ENCODE measurements at regions not wholly inside any gene's neighbourhood (a gene's known extent, or its start where the extent isn't known, plus 50 kb on each side); places are given as distances from the start of the nearest gene placed in this dataset.

DNA sequence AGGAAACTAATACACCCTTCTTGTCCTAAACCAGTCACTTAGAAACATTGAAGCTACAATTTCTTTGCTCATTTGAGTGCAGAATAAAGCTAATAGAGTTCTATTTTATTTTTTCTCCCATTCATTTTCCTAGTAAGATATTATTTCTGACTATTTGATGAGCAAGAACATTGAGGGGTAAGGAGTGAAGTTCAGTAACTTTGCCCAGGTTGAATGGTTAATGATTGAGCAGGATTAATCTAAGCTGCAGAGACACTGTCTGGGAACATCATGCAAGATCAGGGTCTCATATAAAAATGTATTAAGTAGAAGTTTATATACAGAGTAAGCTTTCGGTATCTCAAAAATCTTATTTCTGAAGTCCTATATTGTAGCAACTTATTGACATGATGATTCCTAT, 102.4 kb upstream of the LIMCH1 start:
- TF ChIP-seq POLR2A (IDR thresholded peaks at IDR 0.05): no peak
- no peak for TF ChIP-seq POLR2AphosphoS5 (IDR thresholded peaks at IDR 0.05)
- TF ChIP-seq, protein P1, sequence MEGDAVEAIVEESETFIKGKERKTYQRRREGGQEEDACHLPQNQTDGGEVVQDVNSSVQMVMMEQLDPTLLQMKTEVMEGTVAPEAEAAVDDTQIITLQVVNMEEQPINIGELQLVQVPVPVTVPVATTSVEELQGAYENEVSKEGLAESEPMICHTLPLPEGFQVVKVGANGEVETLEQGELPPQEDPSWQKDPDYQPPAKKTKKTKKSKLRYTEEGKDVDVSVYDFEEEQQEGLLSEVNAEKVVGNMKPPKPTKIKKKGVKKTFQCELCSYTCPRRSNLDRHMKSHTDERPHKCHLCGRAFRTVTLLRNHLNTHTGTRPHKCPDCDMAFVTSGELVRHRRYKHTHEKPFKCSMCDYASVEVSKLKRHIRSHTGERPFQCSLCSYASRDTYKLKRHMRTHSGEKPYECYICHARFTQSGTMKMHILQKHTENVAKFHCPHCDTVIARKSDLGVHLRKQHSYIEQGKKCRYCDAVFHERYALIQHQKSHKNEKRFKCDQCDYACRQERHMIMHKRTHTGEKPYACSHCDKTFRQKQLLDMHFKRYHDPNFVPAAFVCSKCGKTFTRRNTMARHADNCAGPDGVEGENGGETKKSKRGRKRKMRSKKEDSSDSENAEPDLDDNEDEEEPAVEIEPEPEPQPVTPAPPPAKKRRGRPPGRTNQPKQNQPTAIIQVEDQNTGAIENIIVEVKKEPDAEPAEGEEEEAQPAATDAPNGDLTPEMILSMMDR (IDR thresholded peaks at IDR 0.05): no peak
- Histone ChIP-seq H3K27ac (no peak overlapping the region), H3K9me3 (no peaks in the 10 kb centered on the region), H3K4me1 (replicated peaks) (peaks cover 8% of the 10 kb centered on the region), H3K4me3 (no peak overlapping the region), H3K36me3 (no peaks in the 10 kb centered on the region), H3K27me3 (replicated peaks; ENCODE audit: insufficient read depth) (no peaks in the 10 kb centered on the region)
- WGBS: 95% methylated on average over 1 of the region's 1 CpG
- no peak for DNase-seq (ENCODE audit: low spot score)
- intact Hi-C loops (cut with DNase I): no loop called here

DNA sequence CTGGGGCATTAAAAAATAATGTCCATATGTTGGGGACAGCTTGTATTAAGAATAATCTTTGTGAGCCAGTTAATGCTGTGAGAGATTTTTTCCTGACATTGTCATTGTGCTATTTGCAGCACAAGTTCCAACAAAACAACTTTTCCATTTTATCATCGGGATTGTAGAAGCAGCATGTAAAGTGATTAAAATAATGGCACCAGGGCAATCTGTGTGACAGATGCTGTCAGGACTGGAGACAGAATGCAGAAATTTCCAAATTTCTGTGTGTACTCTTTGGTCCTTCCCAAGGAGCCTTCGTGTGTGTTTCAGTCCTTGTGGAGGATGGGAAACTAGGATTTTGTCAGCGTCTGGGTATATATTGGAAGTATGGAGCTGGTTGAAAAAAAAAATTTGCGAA, 101.5 kb upstream of the LIMCH1 start:
- H3K4me3 ChIP-seq: no peak overlapping the region
- intact Hi-C loops (cut with DNase I): no loop called here
- H3K27ac ChIP-seq: no peak overlapping the region
- no peaks in the 10 kb centered on the region for H3K9me3 ChIP-seq
- no peak for DNase-seq (ENCODE audit: low spot score)
- 64% methylated on average over 4 of the region's 4 CpGs for WGBS
- H3K36me3 ChIP-seq: no peaks in the 10 kb centered on the region
- TF ChIP-seq, protein P1 (IDR thresholded peaks at IDR 0.05): no peak
- TF ChIP-seq POLR2AphosphoS5 (IDR thresholded peaks at IDR 0.05) (no peak), POLR2A (IDR thresholded peaks at IDR 0.05) (no peak)
- no peaks in the 10 kb centered on the region for H3K27me3 ChIP-seq (replicated peaks; ENCODE audit: insufficient read depth)
- peaks cover 8% of the 10 kb centered on the region for H3K4me1 ChIP-seq (replicated peaks)

DNA sequence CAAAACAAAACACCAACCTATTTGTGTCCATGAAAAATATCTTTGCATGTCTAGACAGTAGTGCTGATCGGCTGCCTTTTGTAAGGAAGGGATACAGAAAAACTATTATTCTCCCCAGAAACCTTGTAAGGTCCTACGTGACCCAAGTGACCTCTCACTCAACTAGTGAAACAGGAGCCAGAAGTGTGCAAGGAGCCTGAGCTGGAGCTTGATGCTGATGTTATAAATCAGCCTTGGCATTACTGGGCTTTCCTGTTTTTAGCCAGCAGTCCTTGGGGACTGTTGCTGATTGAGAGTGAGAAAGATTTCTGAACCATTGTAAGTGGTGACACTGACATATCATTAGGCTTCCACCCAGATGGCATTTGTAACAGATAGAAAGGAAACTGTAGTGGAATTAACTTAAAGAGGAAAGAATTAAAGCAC, 100.8 kb upstream of the LIMCH1 start:
- H3K27me3 ChIP-seq (replicated peaks; ENCODE audit: insufficient read depth): no peaks in the 10 kb centered on the region
- H3K27ac ChIP-seq: peak overlapping the region in 1 of 2 donors; percentile 45
- 19% methylated on average over 2 of the region's 2 CpGs for WGBS
- no peak for DNase-seq (ENCODE audit: low spot score)
- peaks cover 8% of the 10 kb centered on the region for H3K4me1 ChIP-seq (replicated peaks)
- no peak overlapping the region for H3K4me3 ChIP-seq
- no peaks in the 10 kb centered on the region for H3K36me3 ChIP-seq
- intact Hi-C loops (cut with DNase I): no loop called here
- H3K9me3 ChIP-seq: no peaks in the 10 kb centered on the region
- TF ChIP-seq POLR2AphosphoS5 (IDR thresholded peaks at IDR 0.05) (no peak), POLR2A (IDR thresholded peaks at IDR 0.05) (no peak)
- TF ChIP-seq, protein P1 (IDR thresholded peaks at IDR 0.05): no peak

DNA sequence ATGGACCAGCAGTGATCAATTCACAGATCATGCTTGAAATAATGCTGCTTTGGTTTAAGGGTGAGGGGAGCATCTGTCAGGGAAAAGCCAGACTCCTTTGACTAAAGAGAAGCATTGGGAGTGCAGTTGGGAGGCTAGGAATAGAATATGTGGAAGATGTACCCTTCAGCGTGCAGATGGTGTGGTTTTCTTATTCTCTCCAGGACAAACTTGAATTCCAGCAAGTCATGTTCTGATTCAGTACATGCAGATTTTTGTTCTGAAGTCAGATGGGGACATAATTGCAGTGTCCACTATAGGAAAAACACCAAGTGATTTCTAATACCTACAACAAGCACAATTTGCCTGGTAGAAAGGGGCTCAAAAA, 99.0 kb upstream of the LIMCH1 start:
- no peak for TF ChIP-seq POLR2AphosphoS5 (IDR thresholded peaks at IDR 0.05)
- TF ChIP-seq, protein P1 (IDR thresholded peaks at IDR 0.05): no peak
- no peak for TF ChIP-seq POLR2A (IDR thresholded peaks at IDR 0.05)
- Histone ChIP-seq H3K4me1 (replicated peaks) (peaks cover 8% of the 10 kb centered on the region), H3K4me3 (no peak overlapping the region), H3K27ac (no peak overlapping the region), H3K36me3 (no peaks in the 10 kb centered on the region), H3K9me3 (no peaks in the 10 kb centered on the region), H3K27me3 (replicated peaks; ENCODE audit: insufficient read depth) (no peaks in the 10 kb centered on the region)
- WGBS: 82% methylated on average over 1 of the region's 1 CpG
- no peak for DNase-seq (ENCODE audit: low spot score)
- intact Hi-C loops (cut with DNase I): no loop called here

DNA sequence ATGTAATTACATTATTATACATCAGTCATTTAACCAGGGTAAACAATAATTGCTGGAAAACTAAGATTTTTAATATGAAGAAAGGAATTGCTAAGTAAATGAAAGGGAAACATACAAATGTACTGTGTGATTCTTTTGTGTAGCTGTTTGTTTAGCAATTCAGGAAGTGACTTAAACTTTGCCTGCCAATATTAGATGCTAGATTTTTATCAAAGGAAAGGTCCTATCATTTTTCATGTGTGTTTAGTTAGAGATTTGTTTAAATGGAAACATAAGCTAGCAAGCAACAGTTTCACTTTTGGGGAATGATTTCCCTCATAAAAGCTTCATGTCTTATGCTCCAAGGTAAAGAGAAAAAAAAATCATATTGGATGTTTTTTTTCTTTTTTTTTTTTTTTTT, 95.1 kb upstream of the LIMCH1 start:
- Histone ChIP-seq H3K4me1 (replicated peaks) (peaks cover 10% of the 10 kb centered on the region), H3K27me3 (replicated peaks; ENCODE audit: insufficient read depth) (no peaks in the 10 kb centered on the region), H3K27ac (no peak overlapping the region), H3K9me3 (no peaks in the 10 kb centered on the region), H3K4me3 (no peak overlapping the region), H3K36me3 (no peaks in the 10 kb centered on the region)
- intact Hi-C loops (cut with DNase I): no loop called here
- peak; percentile 22 for DNase-seq (ENCODE audit: low spot score)
- TF ChIP-seq POLR2AphosphoS5 (IDR thresholded peaks at IDR 0.05): peak; percentile 81
- TF ChIP-seq POLR2A (IDR thresholded peaks at IDR 0.05): no peak

All from prostate gland (tissue), 2 donors.